Hematopoietic multipotent progenitor cell treated with erythropoietin and hydrocortisone succinate and interleukin-3 and kit ligand, for 8 days (in vitro differentiated cells): ENCODE measurements at regions not wholly inside any gene's neighbourhood (a gene's known extent, or its start where the extent isn't known, plus 50 kb on each side); places are given as distances from the start of the nearest gene placed in this dataset.
"Not testable (repeated sequence)": the region's sequence is repeated elsewhere in the genome, so short reads cannot be mapped to it uniquely, and the experiment has no call there.

Source experiments
- DNase-seq: peaks from one replicate; pipeline ENCODE4 v3.0.0-alpha.2; 2015

GRCh38 chr20:40861427-40862008 lies 167.1 kb upstream of the TOP1 start:
- DNase-seq: no peak

- no peak for DNase-seq
Observed at GRCh38 chr20:40863355-40863919, 165.2 kb upstream of the TOP1 start.

- DNase-seq: no peak
Observed at GRCh38 chr20:40864470-40864869, 164.2 kb upstream of the TOP1 start.

- DNase-seq: no peak
Observed at GRCh38 chr20:40865095-40865494, 163.5 kb upstream of the TOP1 start.

- no peak for DNase-seq
Observed at GRCh38 chr20:40866056-40866455, 162.6 kb upstream of the TOP1 start.

- DNase-seq: no peak
Observed at GRCh38 chr20:40868551-40869217, 159.9 kb upstream of the TOP1 start.

- DNase-seq: no peak
Observed at GRCh38 chr20:40869218-40870147, 159.1 kb upstream of the TOP1 start.

GRCh38 chr20:40875116-40876085 lies 153.2 kb upstream of the TOP1 start:
- DNase-seq: no peak

- not testable (repeated sequence) for DNase-seq
Observed at GRCh38 chr20:40878099-40878498, 150.5 kb upstream of the TOP1 start.

GRCh38 chr20:40880063-40880728 lies 148.4 kb upstream of the TOP1 start:
- no peak for DNase-seq

- DNase-seq: no peak
Observed at GRCh38 chr20:40880729-40881109, 147.9 kb upstream of the TOP1 start.

- no peak for DNase-seq
Observed at GRCh38 chr20:40882152-40882551, 146.5 kb upstream of the TOP1 start.

GRCh38 chr20:40883097-40883496 lies 145.5 kb upstream of the TOP1 start:
- DNase-seq: no peak

GRCh38 chr20:40887105-40887504 lies 141.5 kb upstream of the TOP1 start:
- DNase-seq: no peak

GRCh38 chr20:40889266-40889665 lies 139.4 kb upstream of the TOP1 start:
- DNase-seq: not testable (repeated sequence)

GRCh38 chr20:40890181-40890580 lies 138.4 kb upstream of the TOP1 start:
- no peak for DNase-seq

GRCh38 chr20:40890635-40891034 lies 138.0 kb upstream of the TOP1 start:
- no peak for DNase-seq

- no peak for DNase-seq
Observed at GRCh38 chr20:40891351-40891750, 137.3 kb upstream of the TOP1 start.

GRCh38 chr20:40892642-40893041 lies 136.0 kb upstream of the TOP1 start:
- no peak for DNase-seq

GRCh38 chr20:40893610-40894236 lies 134.9 kb upstream of the TOP1 start:
- no peak for DNase-seq

- DNase-seq: no peak
Observed at GRCh38 chr20:40894237-40894630, 134.4 kb upstream of the TOP1 start.
